ENCODE measurements at regions not wholly inside any gene's neighbourhood (a gene's known extent, or its start where the extent isn't known, plus 50 kb on each side); places are given as distances from the start of the nearest gene placed in this dataset.

DNA sequence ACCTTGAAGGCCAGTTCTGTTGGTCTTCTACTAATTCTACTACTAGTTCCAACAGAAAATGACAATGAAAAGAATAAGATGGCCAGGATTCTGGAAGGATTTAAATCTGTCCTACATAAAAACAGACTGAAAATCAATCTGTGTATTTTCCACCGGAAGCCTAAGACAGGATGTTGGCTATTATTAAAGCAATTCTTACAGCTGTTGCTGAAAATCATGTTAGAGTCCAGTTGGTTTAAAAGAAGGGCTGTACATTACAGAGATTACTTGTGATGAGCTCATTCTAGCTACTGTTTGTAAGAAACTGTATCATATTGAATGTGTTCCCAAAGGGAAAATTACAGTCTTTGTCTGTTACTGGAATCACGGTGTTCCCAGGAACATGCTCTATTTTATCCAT lies 54.8 kb upstream of the MAGEB16 start:
- no peaks in the 10 kb centered on the region for H3K36me3 ChIP-seq (ENCODE audit: control insufficient read depth, insufficient read depth, low read length)
- WGBS (ENCODE audit: insufficient coverage, low lambda C conversion rate), result no CpG with 5 or more reads among the region's 2 CpGs
- H3K4me1 ChIP-seq (ENCODE audit: control insufficient read depth, insufficient read depth, low read length), result no peaks in the 10 kb centered on the region
- no peaks in the 10 kb centered on the region for H3K9me3 ChIP-seq (ENCODE audit: control insufficient read depth, low read depth, low read length)
- no peak overlapping the region for H3K27ac ChIP-seq (ENCODE audit: low read length)
- DNase-seq, result no peak
- no peak overlapping the region for H3K4me3 ChIP-seq (ENCODE audit: low read length)
- no peaks in the 10 kb centered on the region for H3K27me3 ChIP-seq (ENCODE audit: control insufficient read depth, insufficient read depth, low read length)
